Ishikawa (cell line): ENCODE measurements at regions not wholly inside any gene's neighbourhood (a gene's known extent, or its start where the extent isn't known, plus 50 kb on each side); places are given as distances from the start of the nearest gene placed in this dataset.

Experiments used
- CEBPB ChIP-seq: IDR thresholded peaks from 2 replicates; pipeline ENCODE4 v1.6.1; 2012
- CREB1 ChIP-seq: IDR thresholded peaks from 2 replicates; pipeline ENCODE4 v1.6.1; 2012; ENCODE audit warnings: low read depth
- MAX ChIP-seq: IDR thresholded peaks from 2 replicates; pipeline ENCODE4 v1.6.1; 2012
- RAD21 ChIP-seq: IDR thresholded peaks from 2 replicates; pipeline ENCODE4 v1.6.1; 2012; ENCODE audit warnings: low read depth
- REST ChIP-seq: IDR thresholded peaks from 2 replicates; pipeline ENCODE4 v1.6.1; 2012; ENCODE audit warnings: low read depth, mild to moderate bottlenecking
- TAF1 ChIP-seq: IDR thresholded peaks from 2 replicates; pipeline ENCODE4 v1.6.1; 2012; ENCODE audit warnings: low read depth, mild to moderate bottlenecking
- TEAD4 ChIP-seq: IDR thresholded peaks from 2 replicates; pipeline ENCODE4 v1.6.1; 2012

- no peak for TF ChIP-seq TAF1
- TF ChIP-seq CREB1: no peak
- no peak for TF ChIP-seq MAX
- TF ChIP-seq TEAD4: no peak
- TF ChIP-seq RAD21: no peak
- no peak for TF ChIP-seq REST
- no peak for TF ChIP-seq CEBPB
Observed at GRCh38 chr6:47917811-47918210, 136.0 kb downstream of the OPN5 start.
